ENCODE measurements at regions not wholly inside any gene's neighbourhood (a gene's known extent, or its start where the extent isn't known, plus 50 kb on each side); places are given as distances from the start of the nearest gene placed in this dataset.

- no peak for TF ChIP-seq FOXP2 (optimal IDR thresholded peaks at IDR 0.05; ENCODE audit: borderline replicate concordance, extremely low read depth, extremely low read length, insufficient read depth)
- TF ChIP-seq TAF1 (IDR thresholded peaks at IDR 0.05; ENCODE audit: borderline replicate concordance, insufficient read depth, low read length): no peak
- no peak for TF ChIP-seq POLR2AphosphoS5 (IDR thresholded peaks at IDR 0.05; ENCODE audit: low read depth, low read length)
- TF ChIP-seq SIN3A (IDR thresholded peaks at IDR 0.05; ENCODE audit: borderline replicate concordance, insufficient read depth, low read length): no peak
Observed at GRCh38 chr15:53827355-53827754, 67.9 kb upstream of the WDR72 start.

- no peak for TF ChIP-seq POLR2AphosphoS5 (IDR thresholded peaks at IDR 0.05; ENCODE audit: low read depth, low read length)
- no peak for TF ChIP-seq SIN3A (IDR thresholded peaks at IDR 0.05; ENCODE audit: borderline replicate concordance, insufficient read depth, low read length)
- no peak for TF ChIP-seq REST (IDR thresholded peaks at IDR 0.05; ENCODE audit: insufficient read depth in 1 of 2, low read depth in 2 of 2, low read length in 2 of 2)
- no peak for TF ChIP-seq TAF1 (IDR thresholded peaks at IDR 0.05; ENCODE audit: borderline replicate concordance, insufficient read depth, low read length)
- no peak for TF ChIP-seq FOXP2 (optimal IDR thresholded peaks at IDR 0.05; ENCODE audit: borderline replicate concordance, extremely low read depth, extremely low read length, insufficient read depth)
Observed at GRCh38 chr15:53811530-53811929, 52.1 kb upstream of the WDR72 start.

Data from PFSK-1 (cell line).